IMR-90 (cell line): ENCODE measurements at regions not wholly inside any gene's neighbourhood (a gene's known extent, or its start where the extent isn't known, plus 50 kb on each side); places are given as distances from the start of the nearest gene placed in this dataset.

Experiments
- BHLHE40 ChIP-seq: fragments of 150-350 bp; IDR thresholded peaks from 2 replicates; pipeline ENCODE4 v1.6.1; 2016; ENCODE audit warnings: mild to moderate bottlenecking, low read depth, low read length
- CEBPB ChIP-seq: IDR thresholded peaks from 2 replicates; pipeline ENCODE4 v1.6.1; 2012; ENCODE audit warnings: low read depth, low read length, improper control_type of control experiment
- MAZ ChIP-seq: IDR thresholded peaks from 2 replicates; pipeline ENCODE4 v1.6.1; 2012; ENCODE audit warnings: low read depth, mild to moderate bottlenecking, low read length, improper control_type of control experiment, moderate library complexity, borderline replicate concordance
- POLR2A ChIP-seq: IDR thresholded peaks from 2 replicates; pipeline ENCODE4 v1.6.1; 2012; ENCODE audit warnings: mild to moderate bottlenecking, low read depth, low read length
- RAD21 ChIP-seq: IDR thresholded peaks from 2 replicates; pipeline ENCODE4 v1.6.1; 2012; ENCODE audit warnings: low read length, improper control_type of control experiment
- TF ChIP-seq, protein P1 (sequence below): conservative IDR thresholded peaks from 2 replicates; pipeline ENCODE4 v1.5.1; 2012; ENCODE audit warnings: mild to moderate bottlenecking, low read depth, low read length, improper control_type of control experiment
- TF ChIP-seq, protein P2 (sequence below): fragments of 150-350 bp; IDR thresholded peaks from 2 replicates; pipeline ENCODE4 v1.6.1; 2017; ENCODE audit warnings: mild to moderate bottlenecking, antibody characterized with exemption, low read length, low read depth

- TF ChIP-seq, protein P1, sequence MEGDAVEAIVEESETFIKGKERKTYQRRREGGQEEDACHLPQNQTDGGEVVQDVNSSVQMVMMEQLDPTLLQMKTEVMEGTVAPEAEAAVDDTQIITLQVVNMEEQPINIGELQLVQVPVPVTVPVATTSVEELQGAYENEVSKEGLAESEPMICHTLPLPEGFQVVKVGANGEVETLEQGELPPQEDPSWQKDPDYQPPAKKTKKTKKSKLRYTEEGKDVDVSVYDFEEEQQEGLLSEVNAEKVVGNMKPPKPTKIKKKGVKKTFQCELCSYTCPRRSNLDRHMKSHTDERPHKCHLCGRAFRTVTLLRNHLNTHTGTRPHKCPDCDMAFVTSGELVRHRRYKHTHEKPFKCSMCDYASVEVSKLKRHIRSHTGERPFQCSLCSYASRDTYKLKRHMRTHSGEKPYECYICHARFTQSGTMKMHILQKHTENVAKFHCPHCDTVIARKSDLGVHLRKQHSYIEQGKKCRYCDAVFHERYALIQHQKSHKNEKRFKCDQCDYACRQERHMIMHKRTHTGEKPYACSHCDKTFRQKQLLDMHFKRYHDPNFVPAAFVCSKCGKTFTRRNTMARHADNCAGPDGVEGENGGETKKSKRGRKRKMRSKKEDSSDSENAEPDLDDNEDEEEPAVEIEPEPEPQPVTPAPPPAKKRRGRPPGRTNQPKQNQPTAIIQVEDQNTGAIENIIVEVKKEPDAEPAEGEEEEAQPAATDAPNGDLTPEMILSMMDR, result no peak
- TF ChIP-seq POLR2A (no peak), BHLHE40 (no peak), RAD21 (no peak), CEBPB (no peak), MAZ (no peak)
- TF ChIP-seq, protein P2, sequence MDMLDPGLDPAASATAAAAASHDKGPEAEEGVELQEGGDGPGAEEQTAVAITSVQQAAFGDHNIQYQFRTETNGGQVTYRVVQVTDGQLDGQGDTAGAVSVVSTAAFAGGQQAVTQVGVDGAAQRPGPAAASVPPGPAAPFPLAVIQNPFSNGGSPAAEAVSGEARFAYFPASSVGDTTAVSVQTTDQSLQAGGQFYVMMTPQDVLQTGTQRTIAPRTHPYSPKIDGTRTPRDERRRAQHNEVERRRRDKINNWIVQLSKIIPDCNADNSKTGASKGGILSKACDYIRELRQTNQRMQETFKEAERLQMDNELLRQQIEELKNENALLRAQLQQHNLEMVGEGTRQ, result no peak
Measured at GRCh38 chrX:20988804-20989203, 385.4 kb upstream of the CNKSR2 start.
